ENCODE measurements at regions not wholly inside any gene's neighbourhood (a gene's known extent, or its start where the extent isn't known, plus 50 kb on each side); places are given as distances from the start of the nearest gene placed in this dataset.

DNA sequence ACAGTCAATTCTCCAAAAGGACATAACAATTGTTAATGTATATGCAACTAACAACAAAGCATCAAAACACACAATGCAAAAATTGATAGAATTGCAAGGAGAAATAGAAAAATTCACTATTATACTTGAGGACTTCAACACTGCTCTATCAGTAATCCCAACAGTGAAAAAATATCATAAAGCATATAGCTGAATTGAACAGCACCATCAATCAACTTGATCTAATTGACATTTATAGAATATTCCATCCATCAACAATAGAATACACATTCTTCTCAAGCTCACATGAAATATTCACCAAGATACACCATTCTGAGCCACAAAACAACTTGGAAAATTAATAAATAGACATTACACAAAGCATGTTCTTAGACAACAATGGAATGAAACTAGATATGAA is 60.1 kb upstream of the ASXL3 start:
- DNase-seq (ENCODE audit: low spot score), result no peak

DNA sequence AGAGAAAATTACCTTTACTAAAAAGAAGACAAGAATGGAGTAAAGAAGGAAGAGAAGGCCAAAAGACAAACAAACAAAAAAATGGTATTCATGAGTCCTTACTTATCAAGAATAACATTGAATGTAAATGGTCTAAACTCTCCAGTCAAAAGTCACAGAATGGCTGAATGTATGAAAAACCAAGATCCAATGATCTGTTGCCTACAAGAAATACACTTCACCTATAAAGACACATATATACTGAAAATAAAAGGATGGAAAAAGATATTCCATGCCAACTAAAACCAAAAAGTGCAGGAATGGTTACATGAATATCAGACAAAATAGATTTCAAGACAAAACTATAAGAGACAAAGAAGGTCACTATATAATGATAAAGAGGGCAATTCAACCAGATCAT is 65.0 kb upstream of the ASXL3 start:
- DNase-seq (ENCODE audit: low spot score), result no peak

DNA sequence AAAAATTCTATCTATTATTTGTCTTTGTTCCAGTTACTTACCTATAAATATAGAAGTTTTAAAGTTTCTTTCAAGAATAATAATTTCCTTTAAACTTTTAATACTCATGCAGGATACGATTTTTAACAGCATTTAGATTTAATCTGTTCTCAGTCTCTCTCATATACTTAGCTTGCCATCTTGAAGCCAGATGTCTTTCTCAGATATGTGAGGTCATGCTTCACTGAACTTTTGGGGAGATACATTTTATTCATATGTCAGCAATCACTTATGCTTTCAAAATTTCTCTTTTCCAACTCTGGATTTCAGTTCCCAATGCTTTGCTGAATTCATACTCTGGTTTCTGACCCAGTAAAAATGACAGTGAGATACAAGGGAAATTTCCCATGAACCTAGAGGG is 66.5 kb upstream of the CCDC178 start:
- DNase-seq (ENCODE audit: low spot score), result no peak

DNA sequence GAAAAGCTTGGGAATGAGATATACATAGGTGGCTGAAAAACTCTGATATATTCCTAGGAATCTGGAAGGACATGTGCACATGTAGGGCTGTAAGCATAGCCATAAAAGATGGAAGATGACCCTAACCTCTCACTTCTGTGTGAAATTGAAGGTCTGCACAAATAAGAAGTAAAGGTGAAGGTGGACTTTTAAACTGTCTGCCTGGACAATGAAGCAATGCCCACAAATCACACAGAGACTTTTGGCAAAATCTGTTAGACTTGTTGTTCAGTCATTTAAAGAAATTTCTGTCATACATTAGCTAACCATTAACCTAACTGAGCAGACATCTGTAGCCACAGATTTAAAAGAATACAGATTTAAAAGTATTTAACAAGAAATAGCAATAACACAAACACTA is 65.3 kb upstream of the CCDC178 start:
- DNase-seq (ENCODE audit: low spot score), result no peak

DNA sequence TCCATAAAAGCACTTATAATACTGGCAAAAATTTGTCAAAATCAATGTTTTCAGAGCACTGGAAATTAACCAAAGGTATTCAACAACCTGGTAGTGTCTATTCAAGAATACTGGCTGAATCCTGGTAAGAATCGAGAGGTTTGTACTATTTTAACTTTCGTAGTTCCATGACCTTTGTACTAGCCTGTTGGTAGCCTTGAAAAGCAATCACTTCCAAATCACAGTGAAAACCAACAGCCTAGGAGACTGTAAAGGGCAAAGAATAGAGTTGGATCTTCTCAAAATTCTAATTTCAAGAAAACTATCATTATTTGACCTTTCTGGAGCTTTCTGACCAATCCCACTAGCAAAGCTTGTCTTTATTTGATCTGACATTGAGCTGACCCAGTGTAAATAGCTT is 64.8 kb upstream of the CCDC178 start:
- DNase-seq (ENCODE audit: low spot score), result no peak

DNA sequence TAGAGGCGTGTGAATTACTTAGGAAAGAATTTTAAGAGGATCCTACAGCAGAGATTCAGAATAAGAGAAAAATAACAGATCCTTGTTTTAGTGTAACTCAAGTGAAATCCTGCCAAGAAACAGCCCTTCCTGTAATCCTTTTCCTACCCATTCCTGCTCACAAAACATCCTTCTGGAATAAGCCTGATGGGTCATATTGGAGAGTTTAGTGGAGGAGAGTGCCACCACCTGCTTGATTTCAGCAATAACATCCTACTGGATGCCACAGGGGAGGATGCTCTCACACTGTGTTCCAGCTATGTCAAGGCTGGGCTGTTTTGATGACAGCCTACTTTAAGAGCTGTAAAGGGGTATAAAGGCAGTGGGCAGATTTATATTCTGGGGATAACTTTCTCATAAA is 54.8 kb upstream of the CCDC178 start:
- DNase-seq (ENCODE audit: low spot score), result peak; percentile 72

Measured in SK-N-DZ (cell line).